Mononuclear cell (primary cell): ENCODE measurements at regions not wholly inside any gene's neighbourhood (a gene's known extent, or its start where the extent isn't known, plus 50 kb on each side); places are given as distances from the start of the nearest gene placed in this dataset.
"Not testable (repeated sequence)": the region's sequence is repeated elsewhere in the genome, so short reads cannot be mapped to it uniquely, and the experiment has no call there.

Experiments
- H3K27me3 ChIP-seq: 2 replicates; pipeline ENCODE4 v1.6.0; 2011; ENCODE audit warnings: low read length, control low read depth; ENCODE audit not compliant: insufficient read depth
- H3K4me1 ChIP-seq: 2 replicates; pipeline ENCODE4 v1.5.1; 2011; ENCODE audit warnings: mild to moderate bottlenecking, low read length, control low read depth; ENCODE audit not compliant: insufficient read depth
- H3K4me3 ChIP-seq: 2 replicates; pipeline ENCODE4 v1.5.1; 2011; ENCODE audit warnings: mild to moderate bottlenecking, low read length, moderate library complexity
- H3K9me3 ChIP-seq: 2 replicates; pipeline ENCODE4 v1.5.1; 2011; ENCODE audit warnings: low read depth, mild to moderate bottlenecking, control low read depth, low read length

GRCh38 chr1:229018674-229019295 is 252.1 kb upstream of the RAB4A start:
- no peaks in the 10 kb centered on the region for H3K9me3 ChIP-seq
- peaks cover 30% of the 10 kb centered on the region for H3K4me1 ChIP-seq
- no peaks in the 10 kb centered on the region for H3K27me3 ChIP-seq
- no peak overlapping the region for H3K4me3 ChIP-seq

GRCh38 chr1:229019663-229020271 is 251.1 kb upstream of the RAB4A start:
- peaks cover 40% of the 10 kb centered on the region for H3K4me1 ChIP-seq
- H3K27me3 ChIP-seq, result no peaks in the 10 kb centered on the region
- no peaks in the 10 kb centered on the region for H3K9me3 ChIP-seq
- no peak overlapping the region for H3K4me3 ChIP-seq

- H3K4me3 ChIP-seq, H3K27me3 ChIP-seq, H3K9me3 ChIP-seq: not testable (repeated sequence)
- peaks cover 53% of the 10 kb centered on the region for H3K4me1 ChIP-seq
Measured at GRCh38 chr1:229021034-229021433, 249.9 kb upstream of the RAB4A start.

- Histone ChIP-seq H3K4me3 (no peak overlapping the region), H3K4me1 (peaks cover 59% of the 10 kb centered on the region), H3K27me3 (no peaks in the 10 kb centered on the region), H3K9me3 (no peaks in the 10 kb centered on the region)
Measured at GRCh38 chr1:229022595-229023333, 248.1 kb upstream of the RAB4A start.

GRCh38 chr1:229023651-229024300 is 247.1 kb upstream of the RAB4A start:
- no peaks in the 10 kb centered on the region for H3K27me3 ChIP-seq
- peaks cover 69% of the 10 kb centered on the region for H3K4me1 ChIP-seq
- H3K9me3 ChIP-seq, result no peaks in the 10 kb centered on the region
- H3K4me3 ChIP-seq, result no peak overlapping the region

- H3K9me3 ChIP-seq, result no peaks in the 10 kb centered on the region
- no peaks in the 10 kb centered on the region for H3K27me3 ChIP-seq
- peaks cover 77% of the 10 kb centered on the region for H3K4me1 ChIP-seq
- H3K4me3 ChIP-seq, result no peak overlapping the region
Measured at GRCh38 chr1:229024528-229025130, 246.3 kb upstream of the RAB4A start.

GRCh38 chr1:229025576-229025975 is 245.3 kb upstream of the RAB4A start:
- H3K4me1 ChIP-seq, result peaks cover 87% of the 10 kb centered on the region
- H3K27me3 ChIP-seq, result no peaks in the 10 kb centered on the region
- H3K9me3 ChIP-seq, result no peaks in the 10 kb centered on the region
- no peak overlapping the region for H3K4me3 ChIP-seq

GRCh38 chr1:229027158-229027557 is 243.8 kb upstream of the RAB4A start:
- Histone ChIP-seq H3K4me3 (no peak overlapping the region), H3K4me1 (peaks cover 93% of the 10 kb centered on the region), H3K27me3 (no peaks in the 10 kb centered on the region), H3K9me3 (no peaks in the 10 kb centered on the region)

GRCh38 chr1:229027622-229028182 is 243.2 kb upstream of the RAB4A start:
- H3K27me3 ChIP-seq, result no peaks in the 10 kb centered on the region
- H3K4me3 ChIP-seq, result peak overlapping the region; percentile 6
- no peaks in the 10 kb centered on the region for H3K9me3 ChIP-seq
- peaks cover 96% of the 10 kb centered on the region for H3K4me1 ChIP-seq

GRCh38 chr1:229028544-229028943 is 242.4 kb upstream of the RAB4A start:
- Histone ChIP-seq H3K9me3 (no peaks in the 10 kb centered on the region), H3K27me3 (no peaks in the 10 kb centered on the region), H3K4me3 (no peak overlapping the region), H3K4me1 (peaks cover 96% of the 10 kb centered on the region)

- peaks cover 94% of the 10 kb centered on the region for H3K4me1 ChIP-seq
Measured at GRCh38 chr1:229028987-229029878, 241.7 kb upstream of the RAB4A start.

GRCh38 chr1:229029879-229030235 is 241.1 kb upstream of the RAB4A start:
- H3K4me1 ChIP-seq, result peaks cover 90% of the 10 kb centered on the region
- H3K9me3 ChIP-seq, result no peaks in the 10 kb centered on the region
- H3K27me3 ChIP-seq, result no peaks in the 10 kb centered on the region
- no peak overlapping the region for H3K4me3 ChIP-seq

More at GRCh38 chr1:229028987-229029878, 241.7 kb upstream of the RAB4A start:
- Histone ChIP-seq H3K4me3 (no peak overlapping the region), H3K27me3 (no peaks in the 10 kb centered on the region), H3K9me3 (no peaks in the 10 kb centered on the region)

- peaks cover 90% of the 10 kb centered on the region for H3K4me1 ChIP-seq
- no peaks in the 10 kb centered on the region for H3K9me3 ChIP-seq
- H3K4me3 ChIP-seq, result no peak overlapping the region
- H3K27me3 ChIP-seq, result no peaks in the 10 kb centered on the region
Measured at GRCh38 chr1:229030630-229031029, 240.3 kb upstream of the RAB4A start.

- H3K9me3 ChIP-seq, result no peaks in the 10 kb centered on the region
- H3K4me3 ChIP-seq, result no peak overlapping the region
- H3K27me3 ChIP-seq, result no peaks in the 10 kb centered on the region
- H3K4me1 ChIP-seq, result peaks cover 90% of the 10 kb centered on the region
Measured at GRCh38 chr1:229031061-229031460, 239.8 kb upstream of the RAB4A start.
